Left ventricle myocardium superior (tissue), 1 donor: ENCODE measurements at regions not wholly inside any gene's neighbourhood (a gene's known extent, or its start where the extent isn't known, plus 50 kb on each side); places are given as distances from the start of the nearest gene placed in this dataset.
"Not testable (repeated sequence)": the region's sequence is repeated elsewhere in the genome, so short reads cannot be mapped to it uniquely, and the experiment has no call there.

Experiments
- ATAC-seq: fragments of 200-7000 bp; cut with Tn5 transposase; one replicate; pipeline ENCODE4 v1.9.1; 2020; ENCODE audit warnings: mild to moderate bottlenecking, moderate library complexity
- DNase-seq: peaks from one replicate; pipeline ENCODE4 v3.0.0-alpha.2; 2020
- intact Hi-C: fragments of 100-400 bp; cut with micrococcal nuclease; formaldehyde crosslinking; loops from one replicate; pipeline ENCODE4 v1.11.0; 2022
- donor health status: DM: no; HTN: yes; CAD: no; lungs with severe emphysema.

DNA sequence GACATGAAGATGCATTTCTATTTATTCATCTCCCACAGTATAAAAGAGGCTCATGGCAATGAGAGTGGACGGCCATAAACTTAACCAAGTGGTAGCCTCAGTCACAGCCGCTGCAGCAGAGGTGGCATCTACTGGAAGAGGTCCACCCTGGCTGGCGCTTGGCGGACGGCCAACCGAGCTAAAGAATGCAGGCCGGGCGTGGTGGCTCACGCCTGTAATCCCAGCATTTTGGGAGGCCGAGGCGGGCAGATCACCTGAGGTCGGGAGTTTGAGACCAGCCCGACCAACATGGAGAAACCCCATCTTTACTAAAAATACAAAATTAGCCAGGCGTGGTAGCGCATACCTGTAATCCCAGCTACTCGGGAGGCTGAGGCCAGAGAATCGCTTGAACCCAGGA is 51.7 kb upstream of the EIF5 start:
- DNase-seq, ATAC-seq, intact Hi-C loops: not testable (repeated sequence)

- DNase-seq (no peak), ATAC-seq (no peak)
- intact Hi-C loops = no loop called here
These were observed 51.1 kb upstream of the EIF5 start for GRCh38 chr14:103282932-103283331.

GRCh38 chr14:103283916-103284315 is 50.1 kb upstream of the EIF5 start:
- intact Hi-C loops = no loop called here

More at GRCh38 chr14:103283916-103284315, 50.1 kb upstream of the EIF5 start:
- ATAC-seq (no peak), DNase-seq (no peak)
